Ovary (tissue), 3 donors: ENCODE measurements at regions not wholly inside any gene's neighbourhood (a gene's known extent, or its start where the extent isn't known, plus 50 kb on each side); places are given as distances from the start of the nearest gene placed in this dataset.

ENCODE experiments used
- CTCF ChIP-seq, 3 donors: fragments of 450-650 bp in 2 of 3; fragments of 200-600 bp in 1 of 3; IDR thresholded peaks; one replicate each; pipeline versions ENCODE4 v1.5.1 to v1.8.0; 2016 to 2022; ENCODE audit warnings: antibody characterized with exemption in 3 of 3, mild to moderate bottlenecking in 1 of 3
- EP300 ChIP-seq: sonication (generic); formaldehyde crosslinking; IDR thresholded peaks from one replicate; pipeline ENCODE4 v1.6.1; 2017; ENCODE audit warnings: antibody characterized with exemption
- POLR2A ChIP-seq: fragments of 450-650 bp; IDR thresholded peaks from one replicate; pipeline ENCODE4 v1.6.1; 2017; ENCODE audit warnings: antibody characterized with exemption, mild to moderate bottlenecking, moderate library complexity
- donor health status: DM: no; HTN: no; CAD: no.

GRCh38 chr16:52101246-52101645 is 445.7 kb downstream of the TOX3 start:
- TF ChIP-seq POLR2A (no peak), EP300 (no peak), CTCF (IDR thresholded peaks at IDR 0.05) (no peak)
